Tibial nerve (tissue), 3 donors: ENCODE measurements at regions not wholly inside any gene's neighbourhood (a gene's known extent, or its start where the extent isn't known, plus 50 kb on each side); places are given as distances from the start of the nearest gene placed in this dataset.

Experiments used
- POLR2A ChIP-seq, 2 donors: fragments of 450-650 bp; IDR thresholded peaks; one replicate each; pipeline ENCODE4 v1.6.1; 2017; ENCODE audit warnings: antibody characterized with exemption in 2 of 2, mild to moderate bottlenecking in 2 of 2, moderate library complexity in 2 of 2
- TF ChIP-seq, protein P1 (sequence below), 5 experiments: fragments of 200-600 bp in 3 of 5; fragments of 450-650 bp in 2 of 5; sonication (generic) in 3 of 5; IDR thresholded peaks; one replicate each; pipeline ENCODE4 v1.5.1; 2016 to 2019; ENCODE audit warnings: antibody characterized with exemption in 5 of 5, mild to moderate bottlenecking in 3 of 5, moderate library complexity in 2 of 5

GRCh38 chr18:73719611-73720010 lies 428.0 kb downstream of the FBXO15 start:
- TF ChIP-seq, protein P1, sequence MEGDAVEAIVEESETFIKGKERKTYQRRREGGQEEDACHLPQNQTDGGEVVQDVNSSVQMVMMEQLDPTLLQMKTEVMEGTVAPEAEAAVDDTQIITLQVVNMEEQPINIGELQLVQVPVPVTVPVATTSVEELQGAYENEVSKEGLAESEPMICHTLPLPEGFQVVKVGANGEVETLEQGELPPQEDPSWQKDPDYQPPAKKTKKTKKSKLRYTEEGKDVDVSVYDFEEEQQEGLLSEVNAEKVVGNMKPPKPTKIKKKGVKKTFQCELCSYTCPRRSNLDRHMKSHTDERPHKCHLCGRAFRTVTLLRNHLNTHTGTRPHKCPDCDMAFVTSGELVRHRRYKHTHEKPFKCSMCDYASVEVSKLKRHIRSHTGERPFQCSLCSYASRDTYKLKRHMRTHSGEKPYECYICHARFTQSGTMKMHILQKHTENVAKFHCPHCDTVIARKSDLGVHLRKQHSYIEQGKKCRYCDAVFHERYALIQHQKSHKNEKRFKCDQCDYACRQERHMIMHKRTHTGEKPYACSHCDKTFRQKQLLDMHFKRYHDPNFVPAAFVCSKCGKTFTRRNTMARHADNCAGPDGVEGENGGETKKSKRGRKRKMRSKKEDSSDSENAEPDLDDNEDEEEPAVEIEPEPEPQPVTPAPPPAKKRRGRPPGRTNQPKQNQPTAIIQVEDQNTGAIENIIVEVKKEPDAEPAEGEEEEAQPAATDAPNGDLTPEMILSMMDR (IDR thresholded peaks at IDR 0.05), result no peak
- TF ChIP-seq POLR2A (IDR thresholded peaks at IDR 0.05), result no peak
